GM13977 (cell line): ENCODE measurements at regions not wholly inside any gene's neighbourhood (a gene's known extent, or its start where the extent isn't known, plus 50 kb on each side); places are given as distances from the start of the nearest gene placed in this dataset.

ENCODE experiments used
- DNase-seq: peaks from one replicate; pipeline ENCODE4 v3.0.0; 2012; ENCODE audit warnings: low spot score
- CTCF ChIP-seq: IDR thresholded peaks from 2 replicates; pipeline ENCODE4 v1.5.1; 2012; ENCODE audit warnings: mild to moderate bottlenecking, control low read depth; ENCODE audit not compliant: insufficient read depth; ENCODE audit errors: extremely low read depth, missing control alignments
- in situ Hi-C: fragments of 300-500 bp; cut with MboI; formaldehyde crosslinking; loops from one replicate; pipeline ENCODE4 v1.12.0; 2022; ENCODE audit warnings: low sequenced_read_pairs, low pct_unique_long_range_greater_than_20kb, mixed read lengths, inconsistent platforms; ENCODE audit not compliant: unreplicated experiment

GRCh38 chr9:2493109-2493508, 128.5 kb upstream of the VLDLR start:
- no peak for DNase-seq
- no peak for TF ChIP-seq CTCF
- in situ Hi-C loops: no loop called here

- no peak for TF ChIP-seq CTCF
- DNase-seq: no peak
- in situ Hi-C loops: no loop called here
Measured at GRCh38 chr9:2493529-2493928, 128.1 kb upstream of the VLDLR start.

GRCh38 chr9:2494562-2494961, 127.0 kb upstream of the VLDLR start:
- DNase-seq: no peak
- no peak for TF ChIP-seq CTCF
- in situ Hi-C loops: no loop called here

- in situ Hi-C loops: no loop called here
- no peak for DNase-seq
- no peak for TF ChIP-seq CTCF
Measured at GRCh38 chr9:2495221-2496005, 126.2 kb upstream of the VLDLR start.

GRCh38 chr9:2496169-2496568, 125.4 kb upstream of the VLDLR start:
- TF ChIP-seq CTCF: no peak
- no peak for DNase-seq
- in situ Hi-C loops: no loop called here

- no peak for TF ChIP-seq CTCF
- DNase-seq: no peak
- in situ Hi-C loops: no loop called here
Measured at GRCh38 chr9:2496934-2497333, 124.7 kb upstream of the VLDLR start.
